ENCODE measurements at regions not wholly inside any gene's neighbourhood (a gene's known extent, or its start where the extent isn't known, plus 50 kb on each side); places are given as distances from the start of the nearest gene placed in this dataset.
"Not testable (repeated sequence)": the region's sequence is repeated elsewhere in the genome, so short reads cannot be mapped to it uniquely, and the experiment has no call there.

GRCh38 chr3:94481226-94481898 lies 418.5 kb downstream of the NSUN3 start:
- no peak for DNase-seq (ENCODE audit: low read depth, low spot score)
- Histone ChIP-seq H3K9ac (ENCODE audit: insufficient read length) (no peak overlapping the region), H3K27ac (no peak overlapping the region), H3K4me3 (no peak overlapping the region), H3K9me3 (ENCODE audit: low read depth, low read length) (no peaks in the 10 kb centered on the region), H3K36me3 (ENCODE audit: insufficient read depth, low read length) (no peaks in the 10 kb centered on the region)
- TF ChIP-seq FOXP2 (optimal IDR thresholded peaks at IDR 0.05; ENCODE audit: control extremely low read depth, extremely low read length, insufficient read depth) = no peak
- TF ChIP-seq EZH2 (IDR thresholded peaks at IDR 0.05) = no peak
- no peak for TF ChIP-seq POLR2AphosphoS5 (IDR thresholded peaks at IDR 0.05; ENCODE audit: borderline replicate concordance, low read depth, low read length)

GRCh38 chr3:94482686-94483085 lies 419.8 kb downstream of the NSUN3 start:
- no peak for TF ChIP-seq EZH2 (IDR thresholded peaks at IDR 0.05)
- no peak for TF ChIP-seq FOXP2 (optimal IDR thresholded peaks at IDR 0.05; ENCODE audit: control extremely low read depth, extremely low read length, insufficient read depth)
- no peak for TF ChIP-seq POLR2AphosphoS5 (IDR thresholded peaks at IDR 0.05; ENCODE audit: borderline replicate concordance, low read depth, low read length)
- Histone ChIP-seq H3K9me3 (ENCODE audit: low read depth, low read length) (no peaks in the 10 kb centered on the region), H3K9ac (ENCODE audit: insufficient read length) (no peak overlapping the region), H3K4me3 (no peak overlapping the region), H3K36me3 (ENCODE audit: insufficient read depth, low read length) (no peaks in the 10 kb centered on the region), H3K27ac (no peak overlapping the region)
- DNase-seq (ENCODE audit: low read depth, low spot score) = no peak

- H3K27ac ChIP-seq = no peak overlapping the region
- no peaks in the 10 kb centered on the region for H3K9me3 ChIP-seq (ENCODE audit: low read depth, low read length)
- no peak overlapping the region for H3K9ac ChIP-seq (ENCODE audit: insufficient read length)
- TF ChIP-seq FOXP2 (optimal IDR thresholded peaks at IDR 0.05; ENCODE audit: control extremely low read depth, extremely low read length, insufficient read depth) (no peak), EZH2 (IDR thresholded peaks at IDR 0.05) (no peak), POLR2AphosphoS5 (IDR thresholded peaks at IDR 0.05; ENCODE audit: borderline replicate concordance, low read depth, low read length) (no peak)
- H3K4me3 ChIP-seq = no peak overlapping the region
- no peak for DNase-seq (ENCODE audit: low read depth, low spot score)
- H3K36me3 ChIP-seq (ENCODE audit: insufficient read depth, low read length) = no peaks in the 10 kb centered on the region
These were observed 420.5 kb downstream of the NSUN3 start for GRCh38 chr3:94483403-94483802.

DNA sequence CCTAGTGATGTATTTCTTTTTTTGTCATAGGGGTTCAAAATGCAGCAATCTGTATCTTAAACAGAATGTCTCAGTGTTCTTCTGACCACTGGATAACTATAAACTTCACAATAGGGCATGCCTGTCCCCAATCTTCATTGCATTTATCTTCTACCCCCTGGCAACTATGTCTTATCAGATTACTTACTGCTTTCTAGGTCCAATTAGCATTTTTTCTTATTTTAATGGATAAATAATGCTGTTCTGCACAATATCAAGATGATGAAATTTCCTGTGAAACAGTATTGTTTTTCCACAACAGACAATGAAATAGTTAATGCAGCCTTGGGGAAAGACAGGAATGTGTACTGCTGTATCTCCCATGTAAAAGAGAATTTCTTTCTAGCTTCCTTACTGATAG lies 432.1 kb downstream of the NSUN3 start:
- no peak for TF ChIP-seq FOXP2 (optimal IDR thresholded peaks at IDR 0.05; ENCODE audit: control extremely low read depth, extremely low read length, insufficient read depth)
- TF ChIP-seq EZH2 (IDR thresholded peaks at IDR 0.05) = no peak
- TF ChIP-seq POLR2AphosphoS5 (IDR thresholded peaks at IDR 0.05; ENCODE audit: borderline replicate concordance, low read depth, low read length) = no peak
- Histone ChIP-seq H3K27ac (no peak overlapping the region), H3K4me3 (no peak overlapping the region), H3K9ac (ENCODE audit: insufficient read length) (no peak overlapping the region), H3K36me3 (ENCODE audit: insufficient read depth, low read length) (no peaks in the 10 kb centered on the region), H3K9me3 (ENCODE audit: low read depth, low read length) (no peaks in the 10 kb centered on the region)
- DNase-seq (ENCODE audit: low read depth, low spot score) = no peak

DNA sequence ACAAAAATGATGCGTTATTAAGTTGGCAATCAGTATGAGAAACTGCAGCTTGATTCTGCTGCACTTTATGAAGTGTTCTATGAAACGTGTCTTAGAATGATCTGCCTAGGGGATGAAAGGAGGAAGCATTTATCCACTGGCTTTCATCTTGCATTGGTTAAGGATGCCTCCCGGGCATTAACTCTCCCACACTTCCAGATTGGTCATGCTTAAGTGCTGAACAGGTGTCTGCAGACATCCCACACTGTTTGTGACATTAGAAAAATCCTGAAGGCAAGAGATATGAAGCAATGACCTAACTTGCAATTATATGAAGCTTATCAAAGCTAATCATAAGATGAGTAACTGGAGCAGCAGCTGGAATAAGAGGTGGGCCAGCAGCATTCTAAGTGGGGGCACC lies 437.3 kb downstream of the NSUN3 start:
- Histone ChIP-seq H3K9me3 (ENCODE audit: low read depth, low read length) (no peaks in the 10 kb centered on the region), H3K36me3 (ENCODE audit: insufficient read depth, low read length) (no peaks in the 10 kb centered on the region), H3K9ac (ENCODE audit: insufficient read length) (no peak overlapping the region), H3K4me3 (no peak overlapping the region), H3K27ac (no peak overlapping the region)
- TF ChIP-seq FOXP2 (optimal IDR thresholded peaks at IDR 0.05; ENCODE audit: control extremely low read depth, extremely low read length, insufficient read depth) = no peak
- no peak for TF ChIP-seq POLR2AphosphoS5 (IDR thresholded peaks at IDR 0.05; ENCODE audit: borderline replicate concordance, low read depth, low read length)
- no peak for DNase-seq (ENCODE audit: low read depth, low spot score)

DNA sequence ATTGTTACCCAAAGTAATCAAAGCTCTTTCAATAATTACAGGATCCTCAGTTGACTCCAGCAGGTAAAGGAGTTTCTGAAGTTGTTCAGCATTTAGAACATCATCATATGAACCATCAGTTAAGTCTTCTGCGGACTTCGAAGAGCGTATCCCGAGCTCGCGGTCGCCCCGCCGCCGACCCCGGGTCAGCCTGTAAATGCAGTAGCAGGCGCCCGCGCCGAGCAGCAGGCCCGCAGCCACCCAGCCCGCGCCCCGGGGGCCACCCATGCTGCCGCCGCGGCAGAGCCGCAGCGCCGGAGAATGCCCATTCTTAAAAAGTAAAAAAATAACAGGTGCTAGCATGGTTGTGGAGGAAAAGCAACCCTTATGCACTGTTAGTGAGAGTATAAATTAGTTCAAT lies 444.5 kb downstream of the NSUN3 start:
- not testable (repeated sequence) for DNase-seq (ENCODE audit: low read depth, low spot score); H3K36me3 ChIP-seq (ENCODE audit: insufficient read depth, low read length); H3K9me3 ChIP-seq (ENCODE audit: low read depth, low read length); H3K9ac ChIP-seq (ENCODE audit: insufficient read length); H3K4me3 ChIP-seq; H3K27ac ChIP-seq

DNA sequence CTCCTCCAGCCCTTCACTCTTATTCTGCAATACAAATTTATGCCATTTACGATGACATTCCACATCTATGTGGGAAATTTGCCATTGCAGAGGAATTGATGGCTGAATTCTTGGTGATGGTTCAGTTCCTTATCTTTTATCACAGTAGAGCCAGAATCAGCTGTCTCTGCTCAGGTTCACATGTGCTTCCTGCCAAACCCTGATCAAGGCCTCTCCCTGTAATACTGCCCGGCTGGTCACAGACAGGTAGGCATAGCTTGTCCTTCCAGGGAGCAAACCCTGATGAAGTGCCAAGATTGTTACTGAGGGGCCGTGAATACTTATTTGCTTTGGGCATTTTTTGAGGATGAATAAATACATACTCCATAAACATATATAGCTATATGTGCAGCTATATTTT lies 450.0 kb downstream of the NSUN3 start:
- Histone ChIP-seq H3K36me3 (ENCODE audit: insufficient read depth, low read length) (no peaks in the 10 kb centered on the region), H3K4me3 (no peak overlapping the region), H3K27ac (no peak overlapping the region), H3K9me3 (ENCODE audit: low read depth, low read length) (no peaks in the 10 kb centered on the region), H3K9ac (ENCODE audit: insufficient read length) (no peak overlapping the region)
- no peak for DNase-seq (ENCODE audit: low read depth, low spot score)
- TF ChIP-seq FOXP2 (optimal IDR thresholded peaks at IDR 0.05; ENCODE audit: control extremely low read depth, extremely low read length, insufficient read depth) (no peak), POLR2AphosphoS5 (IDR thresholded peaks at IDR 0.05; ENCODE audit: borderline replicate concordance, low read depth, low read length) (no peak), EZH2 (IDR thresholded peaks at IDR 0.05) (no peak)

DNA sequence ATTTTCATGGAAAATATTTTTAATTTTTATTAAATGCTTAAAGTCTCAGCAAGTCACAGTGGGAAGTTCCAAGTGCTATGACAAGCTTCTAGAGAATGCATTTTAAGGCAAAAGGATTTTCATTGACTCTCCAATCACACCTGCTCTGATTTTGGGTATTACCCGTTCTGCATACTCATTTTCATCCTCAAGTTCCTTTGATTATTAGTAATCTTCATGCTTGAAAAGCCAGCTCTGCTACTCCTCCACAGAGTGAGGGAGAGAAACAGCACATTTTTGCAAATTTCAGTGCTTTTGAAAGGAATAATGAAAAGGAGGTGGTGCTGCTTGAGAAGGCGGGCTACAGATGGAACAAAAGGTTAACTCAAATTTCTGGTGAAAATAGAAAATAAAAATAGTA lies 450.7 kb downstream of the NSUN3 start:
- no peak overlapping the region for H3K4me3 ChIP-seq
- TF ChIP-seq FOXP2 (optimal IDR thresholded peaks at IDR 0.05; ENCODE audit: control extremely low read depth, extremely low read length, insufficient read depth) (no peak), POLR2AphosphoS5 (IDR thresholded peaks at IDR 0.05; ENCODE audit: borderline replicate concordance, low read depth, low read length) (no peak), EZH2 (IDR thresholded peaks at IDR 0.05) (no peak)
- H3K9ac ChIP-seq (ENCODE audit: insufficient read length) = no peak overlapping the region
- H3K9me3 ChIP-seq (ENCODE audit: low read depth, low read length) = no peaks in the 10 kb centered on the region
- H3K36me3 ChIP-seq (ENCODE audit: insufficient read depth, low read length) = no peaks in the 10 kb centered on the region
- no peak overlapping the region for H3K27ac ChIP-seq
- no peak for DNase-seq (ENCODE audit: low read depth, low spot score)

- DNase-seq (ENCODE audit: low read depth, low spot score) = no peak
- Histone ChIP-seq H3K36me3 (ENCODE audit: insufficient read depth, low read length) (no peaks in the 10 kb centered on the region), H3K9ac (ENCODE audit: insufficient read length) (no peak overlapping the region), H3K4me3 (no peak overlapping the region), H3K9me3 (ENCODE audit: low read depth, low read length) (no peaks in the 10 kb centered on the region), H3K27ac (no peak overlapping the region)
- TF ChIP-seq EZH2 (IDR thresholded peaks at IDR 0.05) (no peak), POLR2AphosphoS5 (IDR thresholded peaks at IDR 0.05; ENCODE audit: borderline replicate concordance, low read depth, low read length) (no peak), FOXP2 (optimal IDR thresholded peaks at IDR 0.05; ENCODE audit: control extremely low read depth, extremely low read length, insufficient read depth) (no peak)
These were observed 453.1 kb downstream of the NSUN3 start for GRCh38 chr3:94515983-94516382.

Data from SK-N-MC (cell line).